NCI-H2227 (cell line): ENCODE measurements at regions not wholly inside any gene's neighbourhood (a gene's known extent, or its start where the extent isn't known, plus 50 kb on each side); places are given as distances from the start of the nearest gene placed in this dataset.

Experiments
- DNase-seq: peaks from one replicate; lab custom pipeline; 2025; ENCODE audit not compliant: unreplicated experiment; lab: John Stamatoyannopoulos, UW

DNA sequence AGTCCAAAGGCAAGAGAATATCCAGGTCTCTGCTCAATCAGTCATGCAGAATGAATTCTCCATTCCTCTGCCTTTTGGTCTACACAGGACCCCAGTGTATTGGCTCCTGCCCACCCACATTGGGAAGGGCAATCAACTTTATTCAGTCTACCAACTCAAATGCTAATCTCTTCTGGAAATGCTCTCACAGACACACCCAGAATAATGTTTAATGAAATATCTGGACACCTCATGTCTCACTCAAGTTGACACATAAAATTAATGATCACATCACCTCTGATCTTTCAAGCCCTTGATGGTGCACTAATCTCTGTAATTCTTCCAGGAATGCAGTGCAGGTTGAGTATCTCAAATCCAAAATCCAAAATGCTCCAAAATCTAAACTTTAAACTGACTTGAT, 315.6 kb downstream of the HRH4 start:
- no peak for DNase-seq

GRCh38 chr18:24778810-24779418, 318.5 kb downstream of the HRH4 start:
- no peak for DNase-seq

GRCh38 chr18:24782566-24782965, 322.1 kb downstream of the HRH4 start:
- DNase-seq: no peak

- no peak for DNase-seq
Observed at GRCh38 chr18:24785019-24785418, 324.6 kb downstream of the HRH4 start.

- peak; percentile 47 for DNase-seq
Observed at GRCh38 chr18:24786027-24786426, 325.6 kb downstream of the HRH4 start.

GRCh38 chr18:24790347-24790746, 329.9 kb downstream of the HRH4 start:
- DNase-seq: no peak

DNA sequence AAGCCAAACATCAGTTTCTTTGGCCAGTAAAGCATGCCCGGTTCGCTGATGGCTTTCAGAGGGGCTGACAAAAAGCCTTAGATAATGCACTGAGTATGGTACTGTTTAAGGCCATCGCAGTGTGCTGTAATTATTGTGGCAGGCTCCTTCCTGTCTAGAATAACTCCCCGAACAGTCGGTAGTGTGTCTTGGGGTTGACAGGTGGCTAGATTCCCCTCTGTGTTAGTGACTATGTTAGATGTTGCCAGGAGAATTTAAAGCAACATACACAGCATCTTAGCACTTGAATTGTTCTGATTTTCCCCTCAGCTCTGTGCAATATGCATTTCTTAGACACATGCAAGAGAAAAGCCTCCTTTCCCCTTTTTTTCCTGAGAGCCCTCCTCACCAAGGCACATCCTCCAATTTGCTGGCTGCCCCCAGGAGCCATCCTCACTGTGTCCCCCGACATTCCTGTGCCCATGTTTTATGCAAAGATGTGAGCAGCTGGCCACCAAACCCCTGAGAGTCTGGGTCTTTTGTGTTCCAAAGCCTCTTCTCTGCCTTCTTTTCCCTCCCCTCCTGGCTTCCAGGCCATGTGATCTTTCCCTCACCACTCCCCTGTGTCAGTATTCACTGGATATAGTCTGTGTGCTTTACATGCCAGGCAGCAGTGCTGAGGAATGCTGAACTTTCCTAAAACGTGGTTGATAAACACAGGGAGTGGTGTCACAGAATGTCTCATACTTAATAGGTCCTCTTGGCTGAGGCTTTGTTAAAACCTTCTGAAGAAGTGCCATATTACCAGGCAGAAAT, 331.5 kb downstream of the HRH4 start:
- peak; percentile 75 for DNase-seq

GRCh38 chr18:24793742-24794141, 333.3 kb downstream of the HRH4 start:
- DNase-seq: no peak

GRCh38 chr18:24795129-24795528, 334.7 kb downstream of the HRH4 start:
- no peak for DNase-seq

GRCh38 chr18:24797981-24798380, 337.5 kb downstream of the HRH4 start:
- no peak for DNase-seq

- no peak for DNase-seq
Observed at GRCh38 chr18:24799176-24799575, 338.7 kb downstream of the HRH4 start.

DNA sequence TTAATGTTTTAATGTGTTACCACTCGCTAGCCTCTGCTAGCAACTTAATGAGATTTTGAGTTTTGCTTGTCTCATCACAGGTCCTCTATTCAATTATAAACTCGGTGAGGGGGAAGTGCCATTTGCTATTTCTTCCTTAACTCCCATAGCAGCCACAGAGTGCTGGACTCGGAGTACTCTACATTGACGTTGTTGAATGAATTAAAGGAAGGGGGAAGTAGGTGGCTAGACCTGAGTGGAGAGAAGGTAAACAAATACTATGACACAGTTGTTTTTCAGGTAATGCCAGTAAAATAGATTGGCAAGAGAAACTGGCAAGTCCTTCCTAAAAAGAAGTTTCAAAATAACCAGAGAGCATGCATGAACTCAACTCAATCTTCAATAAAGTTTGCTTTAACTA, 339.3 kb downstream of the HRH4 start:
- DNase-seq: no peak

DNA sequence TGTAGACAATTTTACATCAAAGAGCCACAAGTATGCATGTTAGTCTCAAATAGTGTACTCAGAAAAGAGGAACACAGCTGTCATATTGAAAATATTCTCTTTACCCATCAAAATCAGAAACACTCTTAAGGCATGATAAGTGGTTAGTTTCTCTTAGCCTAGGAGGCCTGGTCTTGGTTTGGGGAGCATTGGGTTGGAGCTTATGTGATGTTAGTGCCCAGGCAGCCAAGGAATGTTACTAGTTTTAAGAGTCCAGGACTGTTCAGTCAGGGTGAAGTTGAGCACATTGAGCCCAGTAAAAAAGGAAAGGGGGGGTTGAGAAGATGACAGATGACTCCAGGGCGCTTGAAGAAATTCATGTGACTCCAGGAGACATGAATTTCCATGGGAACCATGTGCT, 340.6 kb downstream of the HRH4 start:
- no peak for DNase-seq

DNA sequence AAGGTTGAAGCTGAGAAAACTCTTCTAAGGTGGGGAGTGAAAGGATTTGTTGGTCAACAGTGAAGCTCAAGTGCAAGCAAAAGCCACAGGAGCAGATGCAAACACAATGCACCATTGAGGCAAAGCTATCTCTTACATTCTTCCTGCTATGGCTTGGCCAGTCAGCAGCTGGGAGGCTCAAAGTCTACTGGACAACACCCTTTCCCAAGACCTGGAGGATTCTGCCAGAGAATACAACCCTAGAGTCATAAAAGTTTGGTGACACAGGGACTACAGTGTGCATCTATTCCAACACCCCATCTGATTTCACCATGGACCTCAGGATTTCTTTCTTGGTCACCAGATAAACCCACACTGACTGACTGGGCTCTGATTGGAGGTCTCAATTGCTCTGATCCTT, 342.0 kb downstream of the HRH4 start:
- DNase-seq: no peak

DNA sequence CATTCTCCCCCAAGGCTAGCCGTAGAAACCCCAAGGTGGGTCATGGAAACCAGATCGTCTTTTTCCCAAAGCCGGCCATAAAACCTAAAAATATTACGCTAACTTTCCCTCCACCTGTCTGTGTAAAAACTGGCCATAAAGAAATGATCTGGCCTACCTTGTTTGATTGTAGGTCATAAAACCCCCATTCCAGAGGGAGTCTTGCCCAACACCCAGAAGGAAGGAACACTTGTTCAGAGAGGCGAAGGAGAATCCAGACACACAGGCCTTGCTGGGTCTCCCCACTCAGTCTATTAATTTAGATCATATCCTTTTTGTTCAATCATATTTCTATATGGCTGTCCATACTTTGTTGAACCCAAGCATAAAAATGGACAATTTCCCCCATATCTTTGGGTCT, 344.7 kb downstream of the HRH4 start:
- DNase-seq: no peak

DNA sequence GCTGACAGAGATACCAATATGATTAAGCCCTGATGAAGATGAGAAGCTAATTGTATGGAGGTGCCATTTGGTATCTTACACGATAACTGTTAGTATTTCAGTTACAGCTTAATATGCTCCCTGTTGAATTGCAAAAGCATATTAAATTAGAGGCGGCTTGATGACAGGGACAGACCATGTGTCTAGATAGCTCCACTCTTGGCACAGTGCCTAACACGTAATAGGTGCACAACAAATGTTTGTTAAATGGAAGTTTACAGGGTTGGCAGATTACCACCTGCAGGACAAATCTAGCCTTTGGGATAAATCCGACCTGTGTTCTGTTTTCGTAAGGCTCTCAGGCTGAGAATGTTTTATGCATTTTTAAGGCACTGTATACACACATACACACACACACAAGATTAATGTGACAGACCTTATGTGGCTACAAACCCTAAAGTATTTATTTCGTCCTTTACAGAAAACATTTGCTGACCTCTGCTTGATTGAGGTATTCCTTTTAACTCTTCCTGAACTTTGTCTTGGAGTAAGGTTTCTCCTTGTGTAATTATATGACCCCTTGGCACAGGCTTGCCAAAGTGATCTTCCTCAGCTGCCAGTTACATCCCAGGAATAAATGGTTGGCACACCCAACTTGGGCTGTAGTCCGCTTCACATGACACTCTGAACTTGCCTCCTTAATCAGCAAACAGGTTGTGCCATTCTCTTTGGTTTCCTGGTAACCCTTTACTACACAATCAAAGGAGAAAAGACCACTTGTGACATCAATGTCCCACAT, 348.9 kb downstream of the HRH4 start:
- no peak for DNase-seq

DNA sequence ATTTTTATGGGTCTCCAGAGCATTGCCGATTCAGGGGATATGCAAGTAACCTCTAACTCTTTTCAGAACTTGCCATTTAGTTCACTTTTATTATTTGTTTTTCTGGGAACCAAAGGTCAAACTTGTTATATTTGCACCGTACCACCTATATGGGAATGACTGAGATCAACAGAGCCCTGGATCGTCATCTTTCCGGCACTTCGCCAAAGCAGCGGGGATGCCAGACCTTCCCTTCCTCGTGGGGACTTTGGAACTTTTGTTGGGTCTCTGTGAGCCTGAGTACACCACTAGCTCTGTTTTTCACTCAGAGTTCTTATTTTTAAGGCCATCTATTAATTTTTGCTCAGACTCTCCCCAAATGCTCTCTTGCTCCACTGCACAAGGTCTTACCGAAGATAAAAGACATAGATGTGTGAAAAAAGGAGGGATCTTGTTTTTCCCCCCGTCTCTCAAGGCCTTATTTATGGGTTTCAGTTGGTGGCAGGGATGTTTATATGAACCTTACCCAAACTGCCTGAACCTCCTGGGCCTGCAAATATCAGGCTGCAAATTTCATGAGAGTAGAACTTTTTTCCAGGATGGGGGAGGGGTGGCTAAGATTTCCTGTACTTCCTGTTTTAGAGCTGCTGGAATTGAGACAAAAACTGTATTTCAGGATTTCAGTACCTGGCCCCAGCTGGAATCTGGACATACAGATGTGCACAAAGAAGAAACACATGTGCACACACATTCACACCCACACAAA, 350.3 kb downstream of the HRH4 start:
- DNase-seq: no peak

GRCh38 chr18:24811950-24812681, 351.7 kb downstream of the HRH4 start:
- DNase-seq: no peak

DNA sequence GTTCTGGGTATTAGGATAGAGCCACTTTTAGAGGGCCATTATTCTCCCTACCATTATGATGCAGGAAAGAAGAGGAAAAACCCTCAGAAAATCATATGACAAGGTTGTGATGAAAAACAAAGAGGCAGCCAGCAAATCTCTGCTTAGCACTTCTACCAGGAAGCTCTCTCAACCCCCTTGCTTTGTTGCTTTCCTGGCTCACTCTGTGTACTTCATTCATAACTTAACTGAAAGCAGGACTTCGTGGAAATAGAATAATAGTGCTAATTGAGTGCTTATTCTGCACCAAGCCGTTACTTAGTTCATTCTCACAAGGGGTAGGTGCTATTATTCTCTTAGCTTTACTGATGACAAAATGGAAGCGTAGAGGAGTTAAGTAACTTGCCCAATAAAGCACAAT, 354.1 kb downstream of the HRH4 start:
- no peak for DNase-seq

DNA sequence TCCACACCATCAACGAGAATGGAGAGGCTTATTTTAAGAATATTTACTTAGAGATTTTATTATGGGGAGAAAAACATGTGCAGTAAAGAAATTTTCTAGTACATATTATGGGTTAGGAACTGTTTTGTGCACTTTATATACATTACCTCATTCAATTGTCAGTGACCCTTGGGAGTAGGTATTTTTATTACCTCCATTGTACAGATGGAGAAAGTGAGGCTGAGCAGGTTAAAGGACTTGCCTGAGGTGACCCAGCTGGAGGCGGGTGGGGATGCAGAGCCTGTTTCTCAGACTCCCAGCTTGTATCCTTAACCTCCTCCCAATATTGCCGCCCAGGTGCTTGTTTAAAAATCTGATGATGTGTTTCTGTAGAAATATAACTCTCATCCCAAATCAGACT, 356.7 kb downstream of the HRH4 start:
- no peak for DNase-seq
